ENCODE measurements at regions not wholly inside any gene's neighbourhood (a gene's known extent, or its start where the extent isn't known, plus 50 kb on each side); places are given as distances from the start of the nearest gene placed in this dataset.

DNA sequence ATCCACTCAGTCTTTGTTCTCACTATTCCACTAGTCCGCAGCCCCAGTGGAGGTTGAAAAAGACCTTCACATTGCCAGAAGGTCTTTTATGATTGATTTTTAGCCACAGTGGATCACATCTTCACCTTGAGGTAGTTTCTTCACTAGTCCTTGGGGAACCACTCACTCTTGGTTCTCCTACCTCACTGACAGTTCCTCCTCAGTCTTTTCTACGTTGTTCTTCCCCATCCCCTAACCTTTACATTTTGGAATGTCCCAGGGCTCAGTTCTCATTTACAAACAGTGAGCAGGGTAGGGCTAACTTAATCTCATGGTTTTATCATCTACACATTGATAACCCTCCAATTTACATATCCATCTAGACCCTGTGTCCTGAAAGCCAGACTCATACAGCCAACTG lies 316.4 kb upstream of the SORL1-AS1 start:
- DNase-seq (ENCODE audit: low read depth): no peak
- no peak overlapping the region for H3K4me3 ChIP-seq (ENCODE audit: low read depth, low read length)
- no peak for TF ChIP-seq CTCF (IDR thresholded peaks at IDR 0.05; ENCODE audit: insufficient read depth, low read depth, low read length)

DNA sequence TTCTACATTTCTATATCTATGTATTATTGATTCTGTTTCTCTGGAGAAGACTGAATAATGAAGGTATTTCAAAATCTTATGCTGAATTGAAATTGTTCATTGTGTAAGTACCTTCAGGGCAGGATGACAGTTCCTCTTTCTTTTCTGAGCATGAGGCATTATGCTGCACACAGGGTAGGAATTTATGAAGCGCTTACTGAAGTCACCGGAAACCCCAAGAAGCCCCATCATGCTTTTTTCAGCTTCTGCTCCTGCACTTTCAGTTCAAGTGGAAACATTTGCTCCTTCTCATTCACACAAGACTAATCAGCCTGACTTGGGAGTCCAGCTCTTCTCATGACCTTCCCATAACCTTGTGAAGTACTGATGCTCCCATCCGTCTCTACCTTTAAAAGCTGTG lies 314.7 kb upstream of the SORL1-AS1 start:
- DNase-seq (ENCODE audit: low read depth): no peak
- H3K4me3 ChIP-seq (ENCODE audit: low read depth, low read length): no peak overlapping the region
- no peak for TF ChIP-seq CTCF (IDR thresholded peaks at IDR 0.05; ENCODE audit: insufficient read depth, low read depth, low read length)

GRCh38 chr11:121766991-121767390 lies 314.2 kb upstream of the SORL1-AS1 start:
- DNase-seq (ENCODE audit: low read depth): no peak
- H3K4me3 ChIP-seq (ENCODE audit: low read depth, low read length): no peak overlapping the region
- no peak for TF ChIP-seq CTCF (IDR thresholded peaks at IDR 0.05; ENCODE audit: insufficient read depth, low read depth, low read length)

GRCh38 chr11:121766166-121766565 lies 313.4 kb upstream of the SORL1-AS1 start:
- no peak overlapping the region for H3K4me3 ChIP-seq (ENCODE audit: low read depth, low read length)
- no peak for TF ChIP-seq CTCF (IDR thresholded peaks at IDR 0.05; ENCODE audit: insufficient read depth, low read depth, low read length)
- DNase-seq (ENCODE audit: low read depth): no peak

DNA sequence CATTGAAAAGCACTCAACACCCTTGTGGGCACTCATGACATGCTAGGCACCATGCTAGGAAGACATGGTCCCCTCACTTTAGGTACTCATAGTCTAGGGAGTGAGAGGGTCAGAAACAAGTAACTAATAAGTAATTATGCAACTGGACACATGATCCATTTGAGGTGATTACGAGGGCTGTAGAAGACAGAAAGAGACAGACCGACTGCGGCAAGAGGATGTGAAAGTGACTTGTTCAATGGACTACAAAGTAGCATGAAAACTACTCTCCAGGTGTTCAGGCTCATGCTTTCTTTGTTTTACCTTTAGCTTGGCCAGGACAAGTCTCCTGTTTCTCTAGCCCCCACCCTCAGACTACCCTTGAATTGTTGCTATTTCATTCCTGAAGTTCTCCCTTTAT lies 310.8 kb upstream of the SORL1-AS1 start:
- no peak for DNase-seq (ENCODE audit: low read depth)
- no peak for TF ChIP-seq CTCF (IDR thresholded peaks at IDR 0.05; ENCODE audit: insufficient read depth, low read depth, low read length)
- H3K4me3 ChIP-seq (ENCODE audit: low read depth, low read length): no peak overlapping the region

DNA sequence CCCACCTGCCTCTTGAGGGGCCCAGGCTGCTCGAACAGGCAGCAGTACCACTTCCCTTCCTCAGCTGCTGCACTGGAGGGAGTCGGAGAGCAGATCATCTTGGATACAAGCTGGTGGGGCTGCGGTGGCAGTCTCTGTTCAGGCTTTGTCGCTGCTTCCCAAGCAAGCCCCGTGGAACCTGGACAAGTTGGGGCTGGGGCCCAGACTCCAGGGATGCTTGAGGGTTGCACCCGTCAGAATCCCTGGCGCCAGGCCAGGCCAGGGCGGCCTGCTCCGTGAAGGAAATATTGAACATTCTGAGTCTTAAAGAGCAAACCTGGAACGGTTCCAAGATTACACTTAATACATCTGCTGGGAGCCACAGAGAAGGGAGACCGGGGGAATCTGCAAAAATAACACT lies 310.1 kb upstream of the SORL1-AS1 start:
- TF ChIP-seq CTCF (IDR thresholded peaks at IDR 0.05; ENCODE audit: insufficient read depth, low read depth, low read length): no peak
- no peak for DNase-seq (ENCODE audit: low read depth)
- H3K4me3 ChIP-seq (ENCODE audit: low read depth, low read length): no peak overlapping the region

DNA sequence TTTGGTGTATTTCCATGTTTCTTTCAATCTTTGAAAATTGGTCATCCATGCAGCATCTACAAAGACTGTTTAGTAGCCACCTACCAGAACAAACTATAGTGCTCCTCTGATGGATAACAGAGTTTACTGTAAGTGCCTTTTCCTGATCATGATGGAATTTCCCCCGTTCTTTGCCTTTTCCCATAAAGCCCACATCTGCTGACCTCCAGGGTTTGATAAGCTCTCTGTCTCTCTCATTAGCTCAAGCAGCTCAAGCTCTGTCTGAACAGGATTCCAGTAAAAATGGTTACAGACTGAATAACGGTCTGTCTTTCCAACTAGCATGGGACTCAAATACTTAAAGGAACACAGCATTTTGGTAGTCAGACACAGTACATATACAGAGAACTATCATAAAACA lies 308.4 kb upstream of the SORL1-AS1 start:
- H3K4me3 ChIP-seq (ENCODE audit: low read depth, low read length): no peak overlapping the region
- no peak for TF ChIP-seq CTCF (IDR thresholded peaks at IDR 0.05; ENCODE audit: insufficient read depth, low read depth, low read length)
- no peak for DNase-seq (ENCODE audit: low read depth)
